ENCODE measurements at regions not wholly inside any gene's neighbourhood (a gene's known extent, or its start where the extent isn't known, plus 50 kb on each side); places are given as distances from the start of the nearest gene placed in this dataset.

- intact Hi-C loops (cut with DNase I; ENCODE audit: low total_unique reads): no loop called here
- Histone ChIP-seq H3K36me3 (no peaks in the 10 kb centered on the region), H3K9me3 (no peaks in the 10 kb centered on the region), H3K27ac (no peak overlapping the region), H3K4me3 (no peak overlapping the region), H3K4me1 (no peaks in the 10 kb centered on the region), H3K27me3 (replicated peaks in 1 of 7) (no peaks in the 10 kb centered on the region)
- WGBS, 5 donors: 59 to 71% (median 67%) methylated on average over 1 of the region's 1 CpG
- no peak for DNase-seq
- TF ChIP-seq POLR2A (IDR thresholded peaks at IDR 0.05): no peak
- no peak for TF ChIP-seq POLR2AphosphoS5 (IDR thresholded peaks at IDR 0.05)
Observed at GRCh38 chr10:52906046-52906445, 133.5 kb upstream of the MBL2 start.

- Histone ChIP-seq H3K27ac (no peak overlapping the region), H3K4me1 (no peaks in the 10 kb centered on the region), H3K9me3 (no peaks in the 10 kb centered on the region), H3K27me3 (replicated peaks in 1 of 7) (no peaks in the 10 kb centered on the region), H3K36me3 (no peaks in the 10 kb centered on the region), H3K4me3 (no peak overlapping the region)
- intact Hi-C loops (cut with DNase I; ENCODE audit: low total_unique reads): no loop called here
- no peak for DNase-seq
- TF ChIP-seq CTCF (IDR thresholded peaks at IDR 0.05 in 8 of 11, conservative IDR thresholded peaks at IDR 0.05 in 3 of 11) (no peak), POLR2AphosphoS5 (IDR thresholded peaks at IDR 0.05) (no peak), POLR2A (IDR thresholded peaks at IDR 0.05) (no peak)
- WGBS, 5 donors: 53 to 84% (median 84%) methylated on average over 3 of the region's 3 CpGs
Observed at GRCh38 chr10:52903397-52903938, 130.9 kb upstream of the MBL2 start.

- WGBS, 5 donors: 42 to 58% (median 56%) methylated on average over 2 of the region's 2 CpGs
- Histone ChIP-seq H3K9me3 (no peaks in the 10 kb centered on the region), H3K4me1 (no peaks in the 10 kb centered on the region), H3K4me3 (no peak overlapping the region), H3K27me3 (replicated peaks in 1 of 7) (no peaks in the 10 kb centered on the region), H3K27ac (no peak overlapping the region), H3K36me3 (no peaks in the 10 kb centered on the region)
- TF ChIP-seq CTCF (IDR thresholded peaks at IDR 0.05 in 8 of 11, conservative IDR thresholded peaks at IDR 0.05 in 3 of 11) (no peak), POLR2A (IDR thresholded peaks at IDR 0.05) (no peak), POLR2AphosphoS5 (IDR thresholded peaks at IDR 0.05) (no peak)
- no peak for DNase-seq
- intact Hi-C loops (cut with DNase I; ENCODE audit: low total_unique reads): no loop called here
Observed at GRCh38 chr10:52900593-52900992, 128.0 kb upstream of the MBL2 start.

- Histone ChIP-seq H3K4me1 (no peaks in the 10 kb centered on the region), H3K27ac (no peak overlapping the region), H3K4me3 (no peak overlapping the region), H3K36me3 (no peaks in the 10 kb centered on the region), H3K9me3 (no peaks in the 10 kb centered on the region), H3K27me3 (replicated peaks in 1 of 7) (no peaks in the 10 kb centered on the region)
- no peak for DNase-seq
- TF ChIP-seq POLR2AphosphoS5 (IDR thresholded peaks at IDR 0.05) (no peak), POLR2A (IDR thresholded peaks at IDR 0.05) (no peak)
- intact Hi-C loops (cut with DNase I; ENCODE audit: low total_unique reads): no loop called here
Observed at GRCh38 chr10:52897162-52897561, 124.6 kb upstream of the MBL2 start.

GRCh38 chr10:52895059-52895458 is 122.5 kb upstream of the MBL2 start:
- no peak for DNase-seq
- Histone ChIP-seq H3K27me3 (replicated peaks in 1 of 7) (peaks cover 0 to under 1% (median 0%) of the 10 kb centered on the region in 7 donors), H3K4me1 (no peaks in the 10 kb centered on the region), H3K4me3 (no peak overlapping the region), H3K9me3 (no peaks in the 10 kb centered on the region), H3K27ac (no peak overlapping the region), H3K36me3 (no peaks in the 10 kb centered on the region)
- TF ChIP-seq POLR2A (IDR thresholded peaks at IDR 0.05) (no peak), CTCF (IDR thresholded peaks at IDR 0.05 in 8 of 11, conservative IDR thresholded peaks at IDR 0.05 in 3 of 11) (no peak), POLR2AphosphoS5 (IDR thresholded peaks at IDR 0.05) (no peak)
- intact Hi-C loops (cut with DNase I; ENCODE audit: low total_unique reads): no loop called here
